DND-41 (cell line): ENCODE measurements at regions not wholly inside any gene's neighbourhood (a gene's known extent, or its start where the extent isn't known, plus 50 kb on each side); places are given as distances from the start of the nearest gene placed in this dataset.

Source experiments
- ATAC-seq: fragments of 200-7000 bp; cut with Tn5 transposase; 3 replicates; pipeline ENCODE4 v1.9.1; 2021; ENCODE audit warnings: low read depth; ENCODE audit not compliant: insufficient read depth
- DNase-seq: peaks from one replicate; pipeline ENCODE4 v3.0.0-alpha.2; 2020
- H2AFZ ChIP-seq: 2 replicates; pipeline ENCODE4 v1.6.0; 2012; ENCODE audit warnings: low read depth, low read length
- H3K27ac ChIP-seq: 2 replicates; pipeline ENCODE4 v1.5.1; 2012; ENCODE audit warnings: low read length, inconsistent platforms
- H3K27me3 ChIP-seq: fragments of 200-600 bp; sonication (generic); 2 replicates; pipeline ENCODE4 v1.6.0; 2012; ENCODE audit warnings: low read length, mild to moderate bottlenecking, inconsistent platforms; ENCODE audit not compliant: insufficient read depth, poor library complexity
- H3K36me3 ChIP-seq: 2 replicates; pipeline ENCODE4 v1.5.1; 2012; ENCODE audit warnings: low read length, inconsistent platforms; ENCODE audit not compliant: insufficient read depth
- H3K4me1 ChIP-seq: 2 replicates; pipeline ENCODE4 v1.5.1; 2012; ENCODE audit warnings: mild to moderate bottlenecking, low read length; ENCODE audit not compliant: insufficient read depth
- H3K4me2 ChIP-seq: 2 replicates; pipeline ENCODE4 v1.6.0; 2012; ENCODE audit warnings: mild to moderate bottlenecking, moderate library complexity, low read length, inconsistent platforms; ENCODE audit not compliant: insufficient read depth
- H3K4me3 ChIP-seq, 2 experiments: fragments of 200-600 bp in 1 of 2; shearing (Covaris generic) in 1 of 2; 2 replicates each; pipeline ENCODE4 v1.5.1; 2012 to 2016; ENCODE audit warnings: inconsistent platforms in 2 of 2, low read length in 2 of 2, mild to moderate bottlenecking in 2 of 2, low read depth in 1 of 2, moderate library complexity in 1 of 2
- H3K79me2 ChIP-seq: 2 replicates; pipeline ENCODE4 v1.6.0; 2012; ENCODE audit warnings: low read length, inconsistent platforms; ENCODE audit not compliant: insufficient read depth
- H3K9ac ChIP-seq: 2 replicates; pipeline ENCODE4 v1.6.0; 2012; ENCODE audit warnings: low read depth, mild to moderate bottlenecking, inconsistent platforms, low read length, moderate library complexity
- H3K9me3 ChIP-seq: 2 replicates; pipeline ENCODE4 v1.5.1; 2012; ENCODE audit warnings: low read length, moderate library complexity, mild to moderate bottlenecking, inconsistent platforms; ENCODE audit not compliant: insufficient read depth, severe bottlenecking
- H4K20me1 ChIP-seq: 2 replicates; pipeline ENCODE4 v1.6.0; 2012; ENCODE audit warnings: low read length; ENCODE audit not compliant: insufficient read depth
- CTCF ChIP-seq: IDR thresholded peaks from 2 replicates; pipeline ENCODE4 v1.5.1; 2012; ENCODE audit warnings: borderline replicate concordance, low read length, moderate library complexity, mild to moderate bottlenecking; ENCODE audit not compliant: poor library complexity, severe bottlenecking; ENCODE audit errors: extremely low read depth
- EZH2 ChIP-seq: IDR thresholded peaks from 3 replicates; pipeline ENCODE4 v1.6.1; 2012; ENCODE audit warnings: borderline replicate concordance, low read depth, mild to moderate bottlenecking, moderate library complexity, low read length, inconsistent platforms; ENCODE audit not compliant: severe bottlenecking

GRCh38 chr1:95375174-95375573 is 141.2 kb downstream of the RWDD3 start:
- TF ChIP-seq CTCF (no peak), EZH2 (no peak)
- Histone ChIP-seq H3K27me3 (no peaks in the 10 kb centered on the region), H3K4me1 (no peaks in the 10 kb centered on the region), H3K36me3 (no peaks in the 10 kb centered on the region), H3K4me3 (no peak overlapping the region), H3K4me2 (no peak overlapping the region), H2AFZ (no peak overlapping the region), H4K20me1 (no peaks in the 10 kb centered on the region), H3K27ac (no peak overlapping the region), H3K9ac (no peak overlapping the region), H3K79me2 (no peaks in the 10 kb centered on the region), H3K9me3 (no peaks in the 10 kb centered on the region)
- DNase-seq (no peak), ATAC-seq (no peak)

- Histone ChIP-seq H3K36me3 (no peaks in the 10 kb centered on the region), H3K27ac (no peak overlapping the region)
- no peak for DNase-seq
These were observed 146.9 kb downstream of the RWDD3 start for GRCh38 chr1:95380909-95381308.

DNA sequence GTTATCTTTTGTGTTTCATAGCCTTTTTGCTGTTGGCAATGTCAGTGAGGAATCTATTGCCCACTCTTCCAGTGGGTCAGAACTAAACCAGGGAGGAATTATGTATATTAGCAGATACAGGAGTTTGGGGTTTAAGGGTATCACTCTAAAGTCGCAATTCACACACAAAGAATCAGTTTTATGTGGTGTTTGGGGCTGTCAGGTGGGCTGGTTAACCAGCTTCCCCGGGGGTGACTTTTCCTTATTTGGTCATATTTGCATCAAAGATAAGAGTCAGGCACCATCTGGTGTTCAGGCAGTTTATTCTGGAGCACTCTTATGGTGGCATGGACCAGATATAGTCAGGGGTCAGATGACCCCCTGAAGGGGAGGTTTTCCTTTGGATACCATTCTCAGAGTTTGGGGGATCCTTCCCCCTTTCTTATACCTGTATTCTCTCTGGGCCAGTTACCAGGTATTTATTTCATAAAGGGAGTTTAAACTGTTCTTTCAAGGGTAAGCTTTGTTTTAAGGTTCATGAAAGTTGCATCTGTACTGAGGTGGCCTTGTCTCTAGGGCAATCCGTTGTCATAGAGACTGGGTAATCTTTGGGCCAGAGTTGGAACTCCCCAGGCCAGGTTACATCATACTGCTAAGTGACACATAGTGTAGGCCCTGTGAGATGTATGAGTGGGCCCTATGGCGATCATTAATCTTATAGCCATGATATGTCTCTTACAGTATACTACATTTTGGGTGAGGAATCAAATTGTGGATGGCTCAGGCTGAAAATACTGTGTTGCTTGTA is 148.2 kb downstream of the RWDD3 start:
- Histone ChIP-seq H3K79me2 (no peaks in the 10 kb centered on the region), H3K27me3 (no peaks in the 10 kb centered on the region), H3K4me1 (no peaks in the 10 kb centered on the region), H4K20me1 (no peaks in the 10 kb centered on the region), H2AFZ (no peak overlapping the region), H3K4me2 (no peak overlapping the region), H3K36me3 (no peaks in the 10 kb centered on the region), H3K27ac (no peak overlapping the region), H3K4me3 (no peak overlapping the region), H3K9ac (no peak overlapping the region), H3K9me3 (no peaks in the 10 kb centered on the region)
- DNase-seq, result no peak
- no peak for ATAC-seq
- TF ChIP-seq CTCF (no peak), EZH2 (no peak)

More at GRCh38 chr1:95380909-95381308, 146.9 kb downstream of the RWDD3 start:
- no peaks in the 10 kb centered on the region for H4K20me1 ChIP-seq
- ATAC-seq, result no peak
- no peak overlapping the region for H3K4me3 ChIP-seq
- no peaks in the 10 kb centered on the region for H3K4me1 ChIP-seq
- H3K27me3 ChIP-seq, result no peaks in the 10 kb centered on the region
- TF ChIP-seq CTCF (no peak), EZH2 (no peak)
- H3K9me3 ChIP-seq, result no peaks in the 10 kb centered on the region
- no peaks in the 10 kb centered on the region for H3K79me2 ChIP-seq
- H3K4me2 ChIP-seq, result no peak overlapping the region
- no peak overlapping the region for H2AFZ ChIP-seq
- no peak overlapping the region for H3K9ac ChIP-seq

- no peak for DNase-seq
- Histone ChIP-seq H3K27ac (no peak overlapping the region), H3K27me3 (no peaks in the 10 kb centered on the region), H3K4me2 (no peak overlapping the region), H2AFZ (no peak overlapping the region), H3K79me2 (no peaks in the 10 kb centered on the region), H3K36me3 (no peaks in the 10 kb centered on the region), H3K4me3 (no peak overlapping the region), H3K9ac (no peak overlapping the region), H3K9me3 (no peaks in the 10 kb centered on the region), H3K4me1 (no peaks in the 10 kb centered on the region), H4K20me1 (no peaks in the 10 kb centered on the region)
- TF ChIP-seq EZH2 (no peak), CTCF (no peak)
- ATAC-seq, result no peak
These were observed 149.1 kb downstream of the RWDD3 start for GRCh38 chr1:95383111-95383510.
